Stomach (tissue), 8 donors: ENCODE measurements at regions not wholly inside any gene's neighbourhood (a gene's known extent, or its start where the extent isn't known, plus 50 kb on each side); places are given as distances from the start of the nearest gene placed in this dataset.
A peak's percentile ranks its signal among the peaks of the same experiment; 100 is the strongest.

Experiments used
- DNase-seq, 2 donors: peaks; one replicate each; pipeline versions ENCODE4 v3.0.0 to v3.0.0-alpha.2; 2013 to 2019
- H3K27ac ChIP-seq, 5 donors: fragments of 200-600 bp in 4 of 5; sonication (generic) in 4 of 5; one replicate each; pipeline ENCODE4 v1.5.1; 2013 to 2019; ENCODE audit warnings: mild to moderate bottlenecking in 1 of 5, moderate library complexity in 1 of 5
- H3K27me3 ChIP-seq, 3 donors: fragments of 200-600 bp; sonication (generic); one replicate each; pipeline ENCODE4 v1.5.1; 2017 to 2019; ENCODE audit warnings: mixed run types in 1 of 3
- H3K36me3 ChIP-seq, 4 donors: fragments of 200-600 bp; sonication (generic); 1 replicate in 3 of 4; 2 replicates in 1 of 4; pipeline ENCODE4 v1.5.1; 2016 to 2019
- H3K4me1 ChIP-seq, 4 donors: fragments of 200-600 bp; sonication (generic); one replicate each; pipeline ENCODE4 v1.5.1; 2016 to 2019
- H3K4me3 ChIP-seq, 4 donors: fragments of 200-600 bp; sonication (generic) in 3 of 4; one replicate each; pipeline ENCODE4 v1.5.1; 2016 to 2019; ENCODE audit warnings: mild to moderate bottlenecking in 1 of 4
- H3K9me3 ChIP-seq, 4 donors: fragments of 200-600 bp; sonication (generic); one replicate each; pipeline ENCODE4 v1.5.1; 2016 to 2019
- EP300 ChIP-seq: sonication (generic); formaldehyde crosslinking; IDR thresholded peaks from one replicate; pipeline ENCODE4 v1.6.1; 2017; ENCODE audit warnings: antibody characterized with exemption
- POLR2A ChIP-seq, 4 donors: fragments of 450-650 bp; IDR thresholded peaks; one replicate each; pipeline ENCODE4 v1.6.1; 2016; ENCODE audit warnings: antibody characterized with exemption in 4 of 4, control low read depth in 2 of 4, mild to moderate bottlenecking in 1 of 4, moderate library complexity in 1 of 4
- POLR2AphosphoS5 ChIP-seq, 3 donors: sonication (generic); formaldehyde crosslinking; IDR thresholded peaks; one replicate each; pipeline ENCODE4 v1.6.1; 2016; ENCODE audit warnings: antibody characterized with exemption in 3 of 3
- WGBS, 5 donors: extraction: QIAGEN DNeasy Blood & Tissue Kit in 3 of 5; methylation state at CpG; one replicate each; pipeline versions ENCODE4 v1.1.5 to v1.1.7; 2013 to 2018; 5-methylcytosine and 5-hydroxymethylcytosine counted together
- intact Hi-C: fragments of 100-400 bp; cut with DNase I; formaldehyde crosslinking; loops from one replicate; pipeline ENCODE4 v1.15.1; 2023; ENCODE audit warnings: low total_unique reads
- TF ChIP-seq, protein P1 (sequence below), 7 experiments: fragments of 450-650 bp in 4 of 7; fragments of 200-600 bp in 3 of 7; sonication (generic) in 3 of 7; IDR thresholded peaks; one replicate each; pipeline ENCODE4 v1.5.1; 2016 to 2019; ENCODE audit warnings: antibody characterized with exemption in 7 of 7, control low read depth in 2 of 7, mild to moderate bottlenecking in 1 of 7
- donor health status: healthy with polysubstance abuse.
- donor health status: Bipolar disorder and iron deficiency.
- donor health status: healthy.

DNA sequence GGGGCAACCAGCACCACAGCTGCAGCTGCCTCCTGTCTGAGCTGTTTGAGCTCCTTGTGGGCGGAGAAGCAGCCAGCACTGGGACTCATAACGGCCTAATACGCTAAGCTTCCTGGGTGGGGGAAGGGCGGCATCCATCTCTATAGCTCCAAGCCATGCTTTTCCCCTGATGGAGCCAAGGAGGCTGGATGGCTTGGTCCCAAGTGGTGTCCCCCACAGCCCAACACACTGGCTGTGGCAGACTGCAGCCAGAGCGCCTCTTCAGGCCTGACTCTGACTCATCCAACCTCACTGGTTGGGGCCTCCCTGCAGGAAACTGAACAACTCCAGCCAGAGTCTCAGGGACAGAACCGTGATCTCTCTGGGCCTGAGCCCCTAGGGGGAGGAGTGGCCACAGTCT lies 537.3 kb downstream of the SUCLA2 start:
- intact Hi-C loops, result no loop called here
- 60 to 81% (median 72%) methylated on average over 4 to 6 of the region's 6 CpGs for WGBS, 5 donors
- DNase-seq, result peak in 1 of 2 donors; percentile 9

DNA sequence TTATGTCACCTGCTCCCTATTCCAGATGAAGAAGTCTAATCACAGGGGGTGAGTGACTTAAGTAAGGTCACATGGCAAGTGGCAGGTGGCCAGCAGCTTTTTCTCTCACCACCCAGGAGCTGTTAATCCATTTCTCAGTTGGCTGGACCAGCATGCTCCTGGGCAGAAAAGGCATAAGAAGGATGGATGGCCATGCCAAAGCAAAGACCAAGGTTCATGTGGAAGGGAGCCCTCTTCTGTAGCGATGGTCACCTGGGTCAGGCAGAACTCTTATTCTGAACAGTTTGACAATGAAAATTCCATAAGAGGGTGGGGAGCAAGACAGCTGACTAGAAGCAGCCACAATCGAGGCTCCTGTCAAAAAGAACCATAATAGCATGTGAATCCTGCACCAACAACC lies 538.1 kb downstream of the SUCLA2 start:
- H3K4me3 ChIP-seq, result no peak overlapping the region
- DNase-seq, result no peak
- no peak overlapping the region for H3K27ac ChIP-seq
- intact Hi-C loops, result no loop called here
- no peaks in the 10 kb centered on the region for H3K27me3 ChIP-seq
- no peaks in the 10 kb centered on the region for H3K4me1 ChIP-seq
- WGBS, 5 donors, result 77 to 88% (median 86%) methylated on average over 2 of the region's 2 CpGs
- H3K9me3 ChIP-seq, result peaks cover 0 to 10% (median 4%) of the 10 kb centered on the region in 4 donors
- no peaks in the 10 kb centered on the region for H3K36me3 ChIP-seq
- TF ChIP-seq EP300 (no peak), POLR2A (IDR thresholded peaks at IDR 0.05) (no peak), POLR2AphosphoS5 (IDR thresholded peaks at IDR 0.05) (no peak)
- TF ChIP-seq, protein P1, sequence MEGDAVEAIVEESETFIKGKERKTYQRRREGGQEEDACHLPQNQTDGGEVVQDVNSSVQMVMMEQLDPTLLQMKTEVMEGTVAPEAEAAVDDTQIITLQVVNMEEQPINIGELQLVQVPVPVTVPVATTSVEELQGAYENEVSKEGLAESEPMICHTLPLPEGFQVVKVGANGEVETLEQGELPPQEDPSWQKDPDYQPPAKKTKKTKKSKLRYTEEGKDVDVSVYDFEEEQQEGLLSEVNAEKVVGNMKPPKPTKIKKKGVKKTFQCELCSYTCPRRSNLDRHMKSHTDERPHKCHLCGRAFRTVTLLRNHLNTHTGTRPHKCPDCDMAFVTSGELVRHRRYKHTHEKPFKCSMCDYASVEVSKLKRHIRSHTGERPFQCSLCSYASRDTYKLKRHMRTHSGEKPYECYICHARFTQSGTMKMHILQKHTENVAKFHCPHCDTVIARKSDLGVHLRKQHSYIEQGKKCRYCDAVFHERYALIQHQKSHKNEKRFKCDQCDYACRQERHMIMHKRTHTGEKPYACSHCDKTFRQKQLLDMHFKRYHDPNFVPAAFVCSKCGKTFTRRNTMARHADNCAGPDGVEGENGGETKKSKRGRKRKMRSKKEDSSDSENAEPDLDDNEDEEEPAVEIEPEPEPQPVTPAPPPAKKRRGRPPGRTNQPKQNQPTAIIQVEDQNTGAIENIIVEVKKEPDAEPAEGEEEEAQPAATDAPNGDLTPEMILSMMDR (IDR thresholded peaks at IDR 0.05), result no peak

More for the DNA sequence above, 537.3 kb downstream of the SUCLA2 start:
- peaks cover 0 to 10% (median 4%) of the 10 kb centered on the region in 4 donors for H3K9me3 ChIP-seq
- no peak overlapping the region for H3K4me3 ChIP-seq
- no peaks in the 10 kb centered on the region for H3K36me3 ChIP-seq
- TF ChIP-seq POLR2AphosphoS5 (IDR thresholded peaks at IDR 0.05), result no peak
- no peaks in the 10 kb centered on the region for H3K27me3 ChIP-seq
- H3K27ac ChIP-seq, result no peak overlapping the region
- H3K4me1 ChIP-seq, result no peaks in the 10 kb centered on the region

DNA sequence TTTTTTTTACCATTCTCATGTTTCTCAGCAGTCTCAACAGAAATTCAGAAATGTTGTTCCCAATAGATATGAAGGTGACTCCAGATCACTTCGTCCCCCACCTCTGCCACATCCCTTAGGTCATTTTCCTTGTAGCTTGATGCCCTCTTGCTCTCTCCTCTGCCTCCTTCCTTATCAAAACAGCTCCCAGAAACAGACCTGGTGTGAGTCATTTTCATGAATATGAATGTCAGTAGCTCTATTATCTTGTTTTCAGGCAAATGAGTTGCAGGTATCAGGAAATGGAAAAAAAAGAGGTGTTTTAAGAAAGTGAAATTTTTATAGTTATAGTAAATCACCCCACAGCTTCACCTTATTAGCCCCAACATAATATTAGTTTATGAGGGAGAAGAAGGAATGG lies 539.3 kb downstream of the SUCLA2 start:
- Histone ChIP-seq H3K9me3 (peaks cover 0 to 10% (median 4%) of the 10 kb centered on the region in 4 donors), H3K27ac (no peak overlapping the region), H3K36me3 (no peaks in the 10 kb centered on the region), H3K4me3 (no peak overlapping the region), H3K4me1 (no peaks in the 10 kb centered on the region), H3K27me3 (no peaks in the 10 kb centered on the region)
- no peak for DNase-seq
- intact Hi-C loops, result no loop called here
- TF ChIP-seq EP300 (no peak), POLR2AphosphoS5 (IDR thresholded peaks at IDR 0.05) (no peak), POLR2A (IDR thresholded peaks at IDR 0.05) (no peak)
- TF ChIP-seq, protein P1 (IDR thresholded peaks at IDR 0.05), result no peak
- WGBS, 5 donors, result 66 to 84% (median 76%) methylated on average over 1 of the region's 1 CpG

DNA sequence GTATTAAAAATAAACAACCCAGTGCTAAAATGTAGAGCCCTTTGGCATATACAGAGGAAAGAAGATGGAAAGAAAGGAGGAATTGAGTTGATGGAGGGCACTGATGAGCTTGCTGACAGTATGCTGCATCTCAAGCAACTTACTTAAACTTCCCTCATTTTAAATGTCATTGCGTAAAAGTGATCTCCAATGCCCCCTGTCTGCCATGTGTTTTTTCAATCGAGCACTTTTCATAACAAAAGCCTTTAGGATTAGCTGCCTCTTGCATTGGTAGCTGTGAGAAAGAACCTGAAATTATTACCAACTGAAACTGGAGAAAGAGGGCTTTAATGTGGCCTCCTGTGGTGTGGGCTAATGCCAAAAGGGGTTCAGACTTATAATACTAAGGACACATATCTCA lies 541.6 kb downstream of the SUCLA2 start:
- H3K27ac ChIP-seq, result no peak overlapping the region
- no peaks in the 10 kb centered on the region for H3K36me3 ChIP-seq
- H3K27me3 ChIP-seq, result no peaks in the 10 kb centered on the region
- intact Hi-C loops, result no loop called here
- WGBS, 5 donors, result 30 to 41% (median 34%) methylated on average over 2 of the region's 2 CpGs
- H3K4me1 ChIP-seq, result no peaks in the 10 kb centered on the region
- TF ChIP-seq POLR2AphosphoS5 (IDR thresholded peaks at IDR 0.05) (no peak), EP300 (no peak), POLR2A (IDR thresholded peaks at IDR 0.05) (no peak)
- TF ChIP-seq, protein P1 (IDR thresholded peaks at IDR 0.05), result no peak
- peak in 1 of 2 donors; percentile 19 for DNase-seq
- H3K9me3 ChIP-seq, result peaks cover 0 to 5% (median 0%) of the 10 kb centered on the region in 4 donors
- H3K4me3 ChIP-seq, result no peak overlapping the region

DNA sequence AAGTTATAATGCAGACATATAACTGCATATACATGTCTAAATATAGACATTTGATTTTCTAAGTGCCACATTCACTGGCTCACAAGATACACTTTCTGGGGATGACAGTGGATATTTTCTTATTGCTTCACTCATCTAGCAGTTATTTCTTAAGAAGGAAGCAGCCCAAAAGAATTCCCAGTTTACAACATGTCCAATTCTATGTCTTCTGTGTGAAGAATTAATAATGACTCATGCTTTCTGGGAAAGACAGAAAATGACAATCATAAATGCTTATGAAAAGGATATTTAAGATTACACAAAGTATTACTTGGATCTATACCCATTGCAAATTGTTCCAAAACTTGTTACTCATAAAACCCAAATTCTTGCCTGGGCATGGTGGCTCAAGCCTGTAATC lies 543.4 kb downstream of the SUCLA2 start:
- no peak overlapping the region for H3K4me3 ChIP-seq
- TF ChIP-seq EP300 (no peak), POLR2A (IDR thresholded peaks at IDR 0.05) (no peak), POLR2AphosphoS5 (IDR thresholded peaks at IDR 0.05) (no peak)
- TF ChIP-seq, protein P1 (IDR thresholded peaks at IDR 0.05), result no peak
- H3K27ac ChIP-seq, result no peak overlapping the region
- H3K4me1 ChIP-seq, result no peaks in the 10 kb centered on the region
- H3K27me3 ChIP-seq, result no peaks in the 10 kb centered on the region
- H3K36me3 ChIP-seq, result no peaks in the 10 kb centered on the region
- intact Hi-C loops, result no loop called here
- no peak for DNase-seq
- H3K9me3 ChIP-seq, result no peaks in the 10 kb centered on the region
